ENCODE measurements at regions not wholly inside any gene's neighbourhood (a gene's known extent, or its start where the extent isn't known, plus 50 kb on each side); places are given as distances from the start of the nearest gene placed in this dataset.

DNA sequence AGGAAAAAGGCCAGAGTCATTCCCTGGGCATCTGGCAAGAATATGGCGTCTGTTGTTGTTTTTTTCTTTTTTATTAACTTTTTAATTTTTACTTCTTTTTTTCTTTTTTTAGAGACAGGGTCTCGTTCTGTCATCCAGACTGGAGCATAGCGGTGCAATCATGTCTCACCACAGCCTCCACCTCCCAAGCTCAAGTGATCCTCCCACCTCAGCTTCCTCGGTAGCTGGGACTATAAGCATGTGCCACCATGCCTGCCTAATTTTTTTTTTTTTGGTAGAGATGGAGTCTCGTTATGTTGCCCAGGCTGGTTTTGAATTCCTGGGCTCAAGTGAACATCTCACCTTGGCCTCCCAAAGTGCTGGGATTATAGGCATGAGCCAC is 54.0 kb upstream of the PRDM11 start:
- Histone ChIP-seq H3K4me1 (ENCODE audit: control insufficient read depth, extremely low read depth, insufficient read depth, low read length) (peaks cover 67% of the 10 kb centered on the region), H3K9me1 (ENCODE audit: control insufficient read depth, extremely low read depth, insufficient read depth, low read length) (no peaks in the 10 kb centered on the region), H3K4me2 (ENCODE audit: control insufficient read depth, extremely low read depth, insufficient read depth, low read depth, low read length) (no peak overlapping the region), H2AFZ (ENCODE audit: control insufficient read depth, low read length) (no peak overlapping the region), H3K27ac (ENCODE audit: control insufficient read depth, insufficient read depth, low read length) (peak overlapping the region; percentile 7), H3K27me3 (ENCODE audit: control insufficient read depth, extremely low read depth, insufficient read depth, low read length) (no peaks in the 10 kb centered on the region), H4K20me1 (ENCODE audit: control insufficient read depth, extremely low read depth, insufficient read depth, low read length) (no peaks in the 10 kb centered on the region), H3K36me3 (ENCODE audit: control insufficient read depth in 2 of 2, extremely low read depth in 1 of 2, insufficient read depth in 2 of 2, low read length in 2 of 2) (no peaks in the 10 kb centered on the region), H3K4me3 (ENCODE audit: control insufficient read depth in 2 of 3, extremely low read depth in 1 of 3, insufficient read depth in 2 of 3, low read depth in 1 of 3, low read length in 3 of 3) (no peak overlapping the region), H3K9me3 (ENCODE audit: control insufficient read depth, low read depth, low read length) (no peaks in the 10 kb centered on the region), H3K9ac (ENCODE audit: control insufficient read depth, extremely low read depth, insufficient read depth, low read length) (no peak overlapping the region), H3K79me2 (ENCODE audit: control insufficient read depth, insufficient read depth, low read length) (no peaks in the 10 kb centered on the region)
- no peak for TF ChIP-seq EZH2 (IDR thresholded peaks at IDR 0.05; ENCODE audit: low read length)
- TF ChIP-seq, protein P1, sequence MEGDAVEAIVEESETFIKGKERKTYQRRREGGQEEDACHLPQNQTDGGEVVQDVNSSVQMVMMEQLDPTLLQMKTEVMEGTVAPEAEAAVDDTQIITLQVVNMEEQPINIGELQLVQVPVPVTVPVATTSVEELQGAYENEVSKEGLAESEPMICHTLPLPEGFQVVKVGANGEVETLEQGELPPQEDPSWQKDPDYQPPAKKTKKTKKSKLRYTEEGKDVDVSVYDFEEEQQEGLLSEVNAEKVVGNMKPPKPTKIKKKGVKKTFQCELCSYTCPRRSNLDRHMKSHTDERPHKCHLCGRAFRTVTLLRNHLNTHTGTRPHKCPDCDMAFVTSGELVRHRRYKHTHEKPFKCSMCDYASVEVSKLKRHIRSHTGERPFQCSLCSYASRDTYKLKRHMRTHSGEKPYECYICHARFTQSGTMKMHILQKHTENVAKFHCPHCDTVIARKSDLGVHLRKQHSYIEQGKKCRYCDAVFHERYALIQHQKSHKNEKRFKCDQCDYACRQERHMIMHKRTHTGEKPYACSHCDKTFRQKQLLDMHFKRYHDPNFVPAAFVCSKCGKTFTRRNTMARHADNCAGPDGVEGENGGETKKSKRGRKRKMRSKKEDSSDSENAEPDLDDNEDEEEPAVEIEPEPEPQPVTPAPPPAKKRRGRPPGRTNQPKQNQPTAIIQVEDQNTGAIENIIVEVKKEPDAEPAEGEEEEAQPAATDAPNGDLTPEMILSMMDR (optimal IDR thresholded peaks at IDR 0.05 in 1 of 3, IDR thresholded peaks at IDR 0.05 in 1 of 3, conservative IDR thresholded peaks at IDR 0.05 in 1 of 3; ENCODE audit: extremely low read depth in 1 of 3, insufficient read depth in 2 of 3, low read length in 3 of 3) = no peak
- DNase-seq (ENCODE audit: low read depth, low spot score) (no peak), FAIRE-seq (no peak)
- dilution Hi-C loops (cut with MboI; ENCODE audit: extremely low pct_ligation_motif_present, low sequenced_read_pairs) = no loop called here

DNA sequence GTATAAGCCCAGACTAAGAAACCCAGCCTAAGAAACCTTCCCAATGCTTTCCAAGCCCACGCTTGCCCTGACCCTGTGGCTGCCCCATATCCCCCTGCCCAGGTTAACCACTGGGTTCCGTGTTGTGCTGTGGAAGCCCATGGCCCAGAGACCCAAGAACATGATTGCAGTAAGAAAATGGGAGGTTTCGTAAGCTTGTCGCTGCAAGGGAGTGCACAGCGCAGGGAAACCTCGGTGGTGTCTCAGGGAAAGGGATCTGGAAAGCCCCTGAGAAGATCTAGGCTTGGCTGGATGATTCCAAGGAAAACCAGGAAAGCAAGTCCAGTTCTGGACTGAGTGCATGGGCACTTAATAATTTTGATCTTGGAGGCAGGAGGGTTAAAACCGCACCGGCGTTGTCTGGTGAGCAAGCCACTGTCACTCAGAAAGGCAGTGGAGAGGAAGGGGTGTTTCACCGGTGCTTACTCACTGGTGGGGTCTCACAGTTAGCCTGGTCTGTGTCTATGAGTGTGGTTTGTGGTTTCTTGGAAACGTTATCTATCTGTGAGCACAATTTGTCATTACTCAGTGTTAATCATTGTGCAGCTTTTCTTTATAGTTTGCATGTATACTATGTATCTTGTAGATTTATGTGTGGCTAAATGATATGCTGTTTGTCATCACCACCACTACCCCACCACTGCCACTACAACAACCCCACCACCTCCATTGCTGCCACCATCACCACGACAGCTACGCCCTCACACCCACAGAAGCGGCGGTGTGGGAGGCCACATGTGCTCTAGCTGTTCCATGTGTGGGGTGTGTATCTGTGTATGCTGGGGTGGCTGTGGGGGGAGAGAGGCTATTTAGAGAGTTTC is 53.3 kb upstream of the PRDM11 start:
- no peaks in the 10 kb centered on the region for H3K36me3 ChIP-seq (ENCODE audit: control insufficient read depth in 2 of 2, extremely low read depth in 1 of 2, insufficient read depth in 2 of 2, low read length in 2 of 2)
- peak overlapping the region; percentile 59 for H3K27ac ChIP-seq (ENCODE audit: control insufficient read depth, insufficient read depth, low read length)
- FAIRE-seq (peak; percentile 96), DNase-seq (ENCODE audit: low read depth, low spot score) (no peak)
- H3K27me3 ChIP-seq (ENCODE audit: control insufficient read depth, extremely low read depth, insufficient read depth, low read length) = no peaks in the 10 kb centered on the region
- no peaks in the 10 kb centered on the region for H4K20me1 ChIP-seq (ENCODE audit: control insufficient read depth, extremely low read depth, insufficient read depth, low read length)
- dilution Hi-C loops (cut with MboI; ENCODE audit: extremely low pct_ligation_motif_present, low sequenced_read_pairs) = no loop called here
- H3K9me3 ChIP-seq (ENCODE audit: control insufficient read depth, low read depth, low read length) = no peaks in the 10 kb centered on the region
- peak overlapping the region; percentile 14 for H3K4me2 ChIP-seq (ENCODE audit: control insufficient read depth, extremely low read depth, insufficient read depth, low read depth, low read length)
- H2AFZ ChIP-seq (ENCODE audit: control insufficient read depth, low read length) = no peak overlapping the region
- no peak overlapping the region for H3K4me3 ChIP-seq (ENCODE audit: control insufficient read depth in 2 of 3, extremely low read depth in 1 of 3, insufficient read depth in 2 of 3, low read depth in 1 of 3, low read length in 3 of 3)
- peak overlapping the region; percentile 4 for H3K9ac ChIP-seq (ENCODE audit: control insufficient read depth, extremely low read depth, insufficient read depth, low read length)
- H3K4me1 ChIP-seq (ENCODE audit: control insufficient read depth, extremely low read depth, insufficient read depth, low read length) = peaks cover 68% of the 10 kb centered on the region
- no peaks in the 10 kb centered on the region for H3K79me2 ChIP-seq (ENCODE audit: control insufficient read depth, insufficient read depth, low read length)
- no peak for TF ChIP-seq EZH2 (IDR thresholded peaks at IDR 0.05; ENCODE audit: low read length)
- TF ChIP-seq, protein P1 (optimal IDR thresholded peaks at IDR 0.05 in 1 of 3, IDR thresholded peaks at IDR 0.05 in 1 of 3, conservative IDR thresholded peaks at IDR 0.05 in 1 of 3; ENCODE audit: extremely low read depth in 1 of 3, insufficient read depth in 2 of 3, low read length in 3 of 3) = no peak
- no peaks in the 10 kb centered on the region for H3K9me1 ChIP-seq (ENCODE audit: control insufficient read depth, extremely low read depth, insufficient read depth, low read length)
